Keratinocyte (primary cell): ENCODE measurements at regions not wholly inside any gene's neighbourhood (a gene's known extent, or its start where the extent isn't known, plus 50 kb on each side); places are given as distances from the start of the nearest gene placed in this dataset.

Experiments
- DNase-seq: peaks from one replicate; pipeline ENCODE4 v3.0.0-alpha.2; 2011; ENCODE audit warnings: low read depth, missing footprints, low spot score
- FAIRE-seq: peaks from 2 replicates; lab custom pipeline; 2011; peaks lifted over from hg19 to GRCh38; lab: Jason Lieb, UNC
- H2AFZ ChIP-seq: 2 replicates; pipeline ENCODE4 v1.6.0; 2012; ENCODE audit warnings: low read length, control low read depth, inconsistent platforms; ENCODE audit not compliant: control insufficient read depth
- H3K27ac ChIP-seq: 2 replicates; pipeline ENCODE4 v1.5.1; 2011; ENCODE audit warnings: low read length; ENCODE audit not compliant: control insufficient read depth, insufficient read depth
- H3K27me3 ChIP-seq: 3 replicates; pipeline ENCODE4 v1.6.0; 2011; ENCODE audit warnings: low read length; ENCODE audit not compliant: control insufficient read depth, insufficient read depth; ENCODE audit errors: extremely low read depth
- H3K36me3 ChIP-seq, 2 experiments: 2 replicates in 1 of 2; 3 replicates in 1 of 2; pipeline ENCODE4 v1.5.1; 2011; ENCODE audit warnings: low read length in 2 of 2, mild to moderate bottlenecking in 1 of 2; ENCODE audit not compliant: control insufficient read depth in 2 of 2, insufficient read depth in 2 of 2; ENCODE audit errors: extremely low read depth in 1 of 2
- H3K4me1 ChIP-seq: 3 replicates; pipeline ENCODE4 v1.5.1; 2011; ENCODE audit warnings: low read length; ENCODE audit not compliant: control insufficient read depth, insufficient read depth; ENCODE audit errors: extremely low read depth
- H3K4me2 ChIP-seq: 3 replicates; pipeline ENCODE4 v1.6.0; 2011; ENCODE audit warnings: low read depth, low read length; ENCODE audit not compliant: control insufficient read depth, insufficient read depth; ENCODE audit errors: extremely low read depth
- H3K4me3 ChIP-seq, 3 experiments: fragments of 200-600 bp in 1 of 3; sonication (generic) in 1 of 3; 2 replicates in 2 of 3; 3 replicates in 1 of 3; pipeline ENCODE4 v1.5.1; 2011 to 2016; ENCODE audit warnings: low read length in 3 of 3, mild to moderate bottlenecking in 3 of 3, control low read depth in 2 of 3, inconsistent platforms in 1 of 3, low read depth in 1 of 3, mixed read lengths in 1 of 3, mixed run types in 1 of 3, moderate library complexity in 1 of 3; ENCODE audit not compliant: control insufficient read depth in 2 of 3, insufficient read depth in 2 of 3; ENCODE audit errors: extremely low read depth in 1 of 3
- H3K79me2 ChIP-seq: 2 replicates; pipeline ENCODE4 v1.6.0; 2012; ENCODE audit warnings: low read length; ENCODE audit not compliant: control insufficient read depth, insufficient read depth
- H3K9ac ChIP-seq: 3 replicates; pipeline ENCODE4 v1.6.0; 2011; ENCODE audit warnings: low read length; ENCODE audit not compliant: control insufficient read depth, insufficient read depth; ENCODE audit errors: extremely low read depth
- H3K9me1 ChIP-seq: 3 replicates; pipeline ENCODE4 v1.6.0; 2011; ENCODE audit warnings: low read length; ENCODE audit not compliant: control insufficient read depth, insufficient read depth; ENCODE audit errors: extremely low read depth
- H3K9me3 ChIP-seq: 2 replicates; pipeline ENCODE4 v1.5.1; 2012; ENCODE audit warnings: low read depth, low read length; ENCODE audit not compliant: control insufficient read depth
- H4K20me1 ChIP-seq: 3 replicates; pipeline ENCODE4 v1.6.0; 2011; ENCODE audit warnings: low read length; ENCODE audit not compliant: control insufficient read depth, insufficient read depth; ENCODE audit errors: extremely low read depth
- EZH2 ChIP-seq: IDR thresholded peaks from one replicate; pipeline ENCODE4 v1.6.1; 2012; ENCODE audit warnings: inconsistent platforms, mild to moderate bottlenecking, low read length, moderate library complexity
- dilution Hi-C: fragments of 300-500 bp; cut with MboI; formaldehyde crosslinking; loops from one replicate; pipeline ENCODE4 v1.7.0; 2020; ENCODE audit warnings: low sequenced_read_pairs; ENCODE audit not compliant: extremely low pct_ligation_motif_present
- TF ChIP-seq, protein P1 (sequence below), 3 experiments: IDR thresholded peaks in 1 of 3; conservative IDR thresholded peaks in 1 of 3; optimal IDR thresholded peaks in 1 of 3; 2 replicates in 2 of 3; 3 replicates in 1 of 3; pipeline versions ENCODE3 to v1.5.1; 2011; ENCODE audit warnings: low read length in 3 of 3, mild to moderate bottlenecking in 3 of 3, moderate library complexity in 2 of 3, control low read depth in 1 of 3, inconsistent platforms in 1 of 3; ENCODE audit not compliant: insufficient read depth in 2 of 3; ENCODE audit errors: extremely low read depth in 1 of 3

DNA sequence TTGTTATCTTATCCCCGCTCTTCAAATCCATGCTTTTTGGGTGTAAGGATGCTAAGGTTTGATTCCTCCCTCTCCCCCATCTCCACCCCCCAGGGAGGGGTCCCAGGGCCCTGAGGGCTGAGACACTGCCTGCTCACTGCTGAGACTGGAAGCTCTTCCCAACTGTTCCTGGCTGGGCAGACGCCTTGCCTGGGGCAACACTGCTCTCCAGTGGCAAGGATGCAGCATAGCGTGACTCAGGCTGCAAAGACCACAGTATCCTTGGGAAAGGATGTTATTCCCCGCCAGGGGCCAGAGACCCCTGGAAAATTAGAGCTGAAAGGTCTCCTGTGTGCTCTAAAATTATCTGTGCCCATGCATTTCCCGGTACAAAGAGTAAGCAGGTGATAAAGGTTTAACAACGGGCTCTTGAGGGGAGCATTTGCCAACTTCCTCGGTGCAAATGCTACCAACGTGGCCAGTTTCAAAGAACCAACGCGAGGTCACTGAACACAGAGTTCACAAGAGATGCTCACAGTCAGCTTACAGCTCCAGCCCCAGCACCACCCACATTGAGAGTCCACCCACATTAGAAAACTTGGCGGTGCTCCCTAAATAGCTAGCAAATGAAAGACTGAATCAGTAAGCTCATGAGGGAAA is 271.9 kb downstream of the NSG2 start:
- Histone ChIP-seq H3K4me2 (no peak overlapping the region), H2AFZ (no peak overlapping the region), H4K20me1 (no peaks in the 10 kb centered on the region), H3K9ac (no peak overlapping the region), H3K4me3 (no peak overlapping the region), H3K36me3 (no peaks in the 10 kb centered on the region), H3K79me2 (no peaks in the 10 kb centered on the region), H3K9me3 (no peaks in the 10 kb centered on the region), H3K27ac (no peak overlapping the region), H3K27me3 (peaks cover 5% of the 10 kb centered on the region), H3K9me1 (no peaks in the 10 kb centered on the region), H3K4me1 (no peaks in the 10 kb centered on the region)
- no peak for FAIRE-seq
- dilution Hi-C loops, result no loop called here
- no peak for DNase-seq
- TF ChIP-seq, protein P1, sequence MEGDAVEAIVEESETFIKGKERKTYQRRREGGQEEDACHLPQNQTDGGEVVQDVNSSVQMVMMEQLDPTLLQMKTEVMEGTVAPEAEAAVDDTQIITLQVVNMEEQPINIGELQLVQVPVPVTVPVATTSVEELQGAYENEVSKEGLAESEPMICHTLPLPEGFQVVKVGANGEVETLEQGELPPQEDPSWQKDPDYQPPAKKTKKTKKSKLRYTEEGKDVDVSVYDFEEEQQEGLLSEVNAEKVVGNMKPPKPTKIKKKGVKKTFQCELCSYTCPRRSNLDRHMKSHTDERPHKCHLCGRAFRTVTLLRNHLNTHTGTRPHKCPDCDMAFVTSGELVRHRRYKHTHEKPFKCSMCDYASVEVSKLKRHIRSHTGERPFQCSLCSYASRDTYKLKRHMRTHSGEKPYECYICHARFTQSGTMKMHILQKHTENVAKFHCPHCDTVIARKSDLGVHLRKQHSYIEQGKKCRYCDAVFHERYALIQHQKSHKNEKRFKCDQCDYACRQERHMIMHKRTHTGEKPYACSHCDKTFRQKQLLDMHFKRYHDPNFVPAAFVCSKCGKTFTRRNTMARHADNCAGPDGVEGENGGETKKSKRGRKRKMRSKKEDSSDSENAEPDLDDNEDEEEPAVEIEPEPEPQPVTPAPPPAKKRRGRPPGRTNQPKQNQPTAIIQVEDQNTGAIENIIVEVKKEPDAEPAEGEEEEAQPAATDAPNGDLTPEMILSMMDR (optimal IDR thresholded peaks at IDR 0.05 in 1 of 3, IDR thresholded peaks at IDR 0.05 in 1 of 3, conservative IDR thresholded peaks at IDR 0.05 in 1 of 3; ENCODE audit: extremely low read depth in 1 of 3, insufficient read depth in 2 of 3, low read length in 3 of 3), result peak; percentile 69 to 94 (median 89)
- no peak for TF ChIP-seq EZH2

DNA sequence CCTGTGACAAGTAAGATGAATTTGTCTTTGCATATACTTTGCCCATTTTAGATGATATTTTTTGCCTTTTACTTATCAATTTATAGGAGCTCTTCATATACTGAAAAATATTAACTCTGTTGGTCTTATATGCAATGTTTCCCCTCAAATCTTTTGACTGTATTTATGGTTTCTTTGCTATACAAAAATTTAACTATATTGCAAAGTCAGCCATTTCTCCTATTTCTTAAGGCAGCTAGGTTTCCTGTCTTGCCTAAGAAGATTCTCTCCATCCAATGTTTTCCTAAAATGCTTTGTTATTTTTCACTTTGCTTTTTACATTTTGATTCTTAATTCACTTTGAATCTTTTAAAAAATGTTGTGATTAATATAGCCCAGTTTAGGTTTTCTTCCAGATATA is 273.1 kb downstream of the NSG2 start:
- no peaks in the 10 kb centered on the region for H3K4me1 ChIP-seq
- TF ChIP-seq, protein P1 (optimal IDR thresholded peaks at IDR 0.05 in 1 of 3, IDR thresholded peaks at IDR 0.05 in 1 of 3, conservative IDR thresholded peaks at IDR 0.05 in 1 of 3; ENCODE audit: extremely low read depth in 1 of 3, insufficient read depth in 2 of 3, low read length in 3 of 3), result no peak
- no peak for TF ChIP-seq EZH2
- FAIRE-seq (no peak), DNase-seq (no peak)
- H4K20me1 ChIP-seq, result no peaks in the 10 kb centered on the region
- H3K4me2 ChIP-seq, result no peak overlapping the region
- no peak overlapping the region for H2AFZ ChIP-seq
- H3K9me3 ChIP-seq, result no peaks in the 10 kb centered on the region
- H3K27ac ChIP-seq, result no peak overlapping the region
- H3K79me2 ChIP-seq, result no peaks in the 10 kb centered on the region
- H3K9me1 ChIP-seq, result no peaks in the 10 kb centered on the region
- no peak overlapping the region for H3K9ac ChIP-seq
- H3K27me3 ChIP-seq, result peaks cover 5% of the 10 kb centered on the region
- H3K4me3 ChIP-seq, result no peak overlapping the region
- H3K36me3 ChIP-seq, result no peaks in the 10 kb centered on the region
- dilution Hi-C loops, result no loop called here
